GM12891 (cell line): ENCODE measurements at regions not wholly inside any gene's neighbourhood (a gene's known extent, or its start where the extent isn't known, plus 50 kb on each side); places are given as distances from the start of the nearest gene placed in this dataset.

Experiments used
- POLR2A ChIP-seq: IDR thresholded peaks from 2 replicates; pipeline ENCODE4 v1.6.1; 2011; ENCODE audit warnings: low read depth, low read length, control low read depth
- TAF1 ChIP-seq: IDR thresholded peaks from 2 replicates; pipeline ENCODE4 v1.6.1; 2011; ENCODE audit warnings: low read depth, low read length, control low read depth

DNA sequence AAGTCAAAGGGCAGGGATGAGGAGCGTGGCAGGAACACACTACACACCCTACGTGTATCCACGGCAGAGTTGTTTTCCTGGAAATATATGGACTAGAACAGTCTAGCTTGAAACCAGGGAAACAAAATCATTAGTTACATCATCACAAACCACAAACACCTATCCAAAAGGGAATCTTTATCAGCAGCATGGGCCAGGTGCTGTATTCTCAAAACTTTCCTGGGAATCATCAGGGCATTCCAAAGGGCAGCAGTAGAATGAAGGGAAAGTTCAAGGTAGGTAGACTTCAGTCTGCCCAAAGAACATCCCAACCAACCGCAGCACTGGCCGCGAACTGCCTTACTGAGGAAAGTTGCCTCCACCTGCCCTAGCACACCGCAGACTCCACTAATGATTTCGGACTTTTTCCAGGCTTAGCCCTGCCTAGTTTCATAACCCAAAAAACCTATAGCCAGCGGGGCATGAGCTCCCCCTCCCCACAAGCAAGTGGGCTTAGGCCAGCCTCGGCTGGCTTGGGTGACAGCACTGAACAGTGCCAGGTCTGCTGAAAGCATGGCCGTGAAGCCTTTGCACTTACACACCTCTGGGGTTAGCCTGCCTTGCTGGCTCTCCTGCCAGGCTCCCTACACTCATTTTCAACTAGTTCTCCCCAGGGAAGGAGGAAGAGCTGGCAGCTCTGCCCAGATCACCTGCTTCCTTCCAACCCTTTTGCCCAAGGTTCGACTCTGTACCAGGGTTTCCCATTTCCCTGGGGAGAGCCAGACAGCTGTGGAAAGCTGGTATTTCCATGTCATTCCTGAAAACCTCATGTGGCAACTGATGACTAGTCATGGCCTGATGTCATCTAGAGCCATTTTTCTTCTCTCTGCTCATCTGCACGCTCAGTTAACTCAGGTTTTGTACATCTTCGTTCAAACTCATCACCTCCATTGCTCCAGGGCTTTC is 77.3 kb upstream of the UBAC2 start:
- no peak for TF ChIP-seq POLR2A
- TF ChIP-seq TAF1 = no peak
